GM12872 (cell line): ENCODE measurements at regions not wholly inside any gene's neighbourhood (a gene's known extent, or its start where the extent isn't known, plus 50 kb on each side); places are given as distances from the start of the nearest gene placed in this dataset.

Experiments used
- CTCF ChIP-seq: IDR thresholded peaks from 3 replicates; pipeline ENCODE4 v1.5.1; 2011; ENCODE audit warnings: low read depth, mild to moderate bottlenecking, low read length, moderate library complexity; ENCODE audit not compliant: insufficient read depth

DNA sequence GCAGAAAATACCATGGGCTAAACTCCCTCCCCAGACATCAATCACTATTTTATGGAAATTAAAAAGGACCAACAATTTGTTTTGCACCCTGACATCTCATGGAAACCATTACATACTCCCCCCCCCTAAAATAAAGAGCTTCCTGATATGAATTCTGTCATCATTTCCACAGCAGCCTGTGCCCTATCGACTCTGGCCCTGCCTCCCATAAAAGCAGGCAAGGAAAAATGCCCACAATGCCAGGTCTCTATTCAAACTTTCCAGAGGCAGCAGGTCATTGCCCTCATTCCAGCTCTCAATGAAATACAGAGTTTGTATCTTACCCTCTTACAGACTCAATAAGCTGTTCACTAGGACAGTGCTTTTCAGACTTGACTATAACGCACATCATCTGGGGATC is 254.4 kb upstream of the TANK start:
- no peak for TF ChIP-seq CTCF

DNA sequence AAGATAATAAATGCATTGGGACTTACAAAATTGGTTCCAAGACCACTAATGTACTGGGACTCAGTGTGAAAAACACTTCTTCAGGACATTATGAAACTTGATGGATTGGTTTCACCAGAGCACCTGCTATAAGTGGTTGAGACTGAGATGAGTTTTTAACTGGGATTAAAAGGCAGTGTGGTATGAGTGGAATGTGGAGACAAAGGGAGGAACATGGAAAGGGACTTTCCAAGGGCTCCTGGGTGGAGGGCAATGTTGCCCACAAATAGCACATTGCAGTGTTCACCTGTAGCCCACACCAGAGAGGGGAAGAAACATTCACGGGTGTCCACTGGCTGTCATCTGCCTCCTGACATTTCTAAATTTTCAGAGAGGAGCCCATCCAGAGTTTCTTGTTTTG is 253.3 kb upstream of the TANK start:
- TF ChIP-seq CTCF, result no peak

DNA sequence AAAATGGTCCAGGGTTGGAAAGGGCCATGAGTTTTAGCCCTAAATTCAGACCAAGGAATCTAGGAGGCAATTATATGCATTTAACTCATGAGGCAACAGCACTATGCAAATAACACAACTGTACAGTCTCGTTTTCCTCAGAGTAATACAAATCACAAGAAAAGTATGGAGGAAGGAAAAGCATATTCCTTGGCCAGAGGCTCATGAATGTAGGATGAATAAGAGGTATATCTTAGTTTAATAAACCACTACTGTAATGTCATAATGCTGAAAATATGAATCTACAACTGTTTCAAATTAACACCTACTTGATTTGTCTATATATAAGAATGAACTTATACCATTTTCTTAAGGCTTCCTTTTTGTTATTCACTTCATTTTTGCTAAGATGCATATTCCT is 252.5 kb upstream of the TANK start:
- TF ChIP-seq CTCF, result no peak

GRCh38 chr2:160908157-160908556 is 252.1 kb upstream of the TANK start:
- no peak for TF ChIP-seq CTCF

GRCh38 chr2:160909781-160910242 is 250.4 kb upstream of the TANK start:
- TF ChIP-seq CTCF, result no peak

DNA sequence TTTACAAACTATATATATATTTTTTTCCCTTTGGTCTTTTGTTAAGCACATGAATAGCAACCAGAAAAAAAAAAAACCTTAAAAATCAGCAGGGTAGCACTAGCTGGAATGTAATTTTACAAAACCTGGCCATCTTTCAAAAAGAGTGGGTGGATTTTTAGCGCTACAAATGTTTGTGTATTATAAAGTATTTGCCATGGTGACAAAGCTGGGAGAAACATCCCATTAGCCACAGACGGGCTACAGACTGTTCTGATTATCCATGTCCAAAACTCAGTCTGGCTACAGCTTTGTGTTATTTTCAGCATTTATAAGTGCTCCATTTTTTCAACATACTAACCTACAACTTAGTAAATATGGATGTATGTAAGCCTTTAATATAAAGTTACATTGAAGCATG is 249.5 kb upstream of the TANK start:
- TF ChIP-seq CTCF, result no peak

DNA sequence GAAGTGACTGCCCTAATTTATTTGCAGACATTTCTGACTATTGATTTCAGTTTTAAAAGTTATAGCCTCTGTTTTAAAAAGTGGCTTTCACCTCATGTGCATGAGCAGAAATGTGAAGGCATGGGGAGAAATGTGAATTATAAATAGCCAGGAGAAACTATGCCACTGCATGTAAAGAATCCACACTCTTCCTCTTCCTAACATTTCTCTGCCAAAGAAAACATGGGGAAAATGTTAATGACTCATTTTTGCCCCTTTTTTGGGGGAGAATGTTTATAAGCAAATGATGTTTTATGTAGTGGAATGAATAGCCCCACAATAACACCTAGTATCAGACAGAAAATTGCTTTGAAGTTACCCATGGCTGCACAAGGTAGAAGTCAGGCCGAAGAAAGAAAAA is 249.0 kb upstream of the TANK start:
- no peak for TF ChIP-seq CTCF

DNA sequence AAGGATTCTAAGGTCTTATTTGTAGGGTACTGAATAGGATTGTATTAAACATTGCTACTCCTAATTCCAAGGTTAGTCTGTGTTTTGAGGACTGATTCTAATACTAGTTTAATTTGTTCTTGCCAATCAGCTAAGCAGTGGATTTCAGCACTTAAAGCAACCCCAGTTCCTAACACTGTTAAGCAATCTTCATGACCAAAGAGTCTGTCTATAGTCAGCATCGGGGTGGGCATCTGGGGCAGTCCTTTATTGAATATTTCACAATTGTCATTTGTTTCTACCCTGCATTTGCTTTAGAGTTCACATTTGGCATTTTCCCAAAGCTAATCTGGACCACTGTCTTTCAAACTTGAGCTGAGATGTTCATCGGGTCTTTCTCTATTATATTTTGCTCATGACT is 248.0 kb upstream of the TANK start:
- no peak for TF ChIP-seq CTCF
